Trophoblast cell (in vitro differentiated cells and primary cell): ENCODE measurements at regions not wholly inside any gene's neighbourhood (a gene's known extent, or its start where the extent isn't known, plus 50 kb on each side); places are given as distances from the start of the nearest gene placed in this dataset.
"Not testable (repeated sequence)": the region's sequence is repeated elsewhere in the genome, so short reads cannot be mapped to it uniquely, and the experiment has no call there.

Source experiments
- DNase-seq, 2 donors: peaks; one replicate each; pipeline ENCODE4 v3.0.0-alpha.2; 2016
- H2AFZ ChIP-seq: 2 replicates; pipeline ENCODE4 v1.6.1; 2013; ENCODE audit warnings: low read length, moderate library complexity, mild to moderate bottlenecking; ENCODE audit not compliant: insufficient read depth, poor library complexity
- H2AK5ac ChIP-seq: 2 replicates; pipeline ENCODE4 v1.6.1; 2013; ENCODE audit warnings: mild to moderate bottlenecking, low read length
- H2BK120ac ChIP-seq: 2 replicates; pipeline ENCODE4 v1.6.1; 2013; ENCODE audit warnings: low read length, mild to moderate bottlenecking, moderate library complexity; ENCODE audit not compliant: insufficient read depth, poor library complexity
- H2BK12ac ChIP-seq: 2 replicates; pipeline ENCODE4 v1.6.1; 2013; ENCODE audit warnings: mild to moderate bottlenecking, low read length, moderate library complexity
- H2BK5ac ChIP-seq: 2 replicates; pipeline ENCODE4 v1.6.1; 2013; ENCODE audit warnings: low read length, low read depth, moderate library complexity, mild to moderate bottlenecking; ENCODE audit not compliant: poor library complexity
- H3K14ac ChIP-seq: 2 replicates; pipeline ENCODE4 v1.6.1; 2013; ENCODE audit warnings: mild to moderate bottlenecking, low read length
- H3K18ac ChIP-seq: 2 replicates; pipeline ENCODE4 v1.6.1; 2013; ENCODE audit warnings: mild to moderate bottlenecking, low read length
- H3K23ac ChIP-seq: 2 replicates; pipeline ENCODE4 v1.6.1; 2013; ENCODE audit warnings: low read length
- H3K27ac ChIP-seq: 2 replicates; pipeline ENCODE4 v1.5.1; 2013; ENCODE audit warnings: low read depth, mild to moderate bottlenecking, inconsistent platforms, low read length, moderate library complexity
- H3K27me3 ChIP-seq: 2 replicates; pipeline ENCODE4 v1.6.1; 2013; ENCODE audit warnings: inconsistent platforms, mild to moderate bottlenecking, low read length, moderate library complexity; ENCODE audit not compliant: insufficient read depth
- H3K36me3 ChIP-seq, 2 experiments: 1 replicate in 1 of 2; 2 replicates in 1 of 2; pipeline ENCODE4 v1.6.1; 2013; ENCODE audit warnings: low read length in 2 of 2, mild to moderate bottlenecking in 2 of 2, moderate library complexity in 1 of 2; ENCODE audit not compliant: insufficient read depth in 2 of 2, control insufficient read depth in 1 of 2
- H3K4ac ChIP-seq: 2 replicates; pipeline ENCODE4 v1.6.1; 2013; ENCODE audit warnings: low read depth, mild to moderate bottlenecking, low read length, moderate library complexity
- H3K4me1 ChIP-seq, 2 experiments: 1 replicate in 1 of 2; 2 replicates in 1 of 2; pipeline ENCODE4 v1.6.1; 2013; ENCODE audit warnings: low read length in 2 of 2, mild to moderate bottlenecking in 2 of 2, moderate library complexity in 1 of 2; ENCODE audit not compliant: insufficient read depth in 2 of 2, control insufficient read depth in 1 of 2
- H3K4me2 ChIP-seq: 2 replicates; pipeline ENCODE4 v1.6.1; 2013; ENCODE audit warnings: inconsistent platforms, mild to moderate bottlenecking, low read length, moderate library complexity
- H3K4me3 ChIP-seq: 2 replicates; pipeline ENCODE4 v1.5.1; 2013; ENCODE audit warnings: mild to moderate bottlenecking, low read depth, low read length, inconsistent platforms
- H3K79me1 ChIP-seq: one replicate; pipeline ENCODE4 v1.6.1; 2013; ENCODE audit warnings: low read length
- H3K79me2 ChIP-seq: 2 replicates; pipeline ENCODE4 v1.6.1; 2013; ENCODE audit warnings: low read length, mild to moderate bottlenecking; ENCODE audit not compliant: control insufficient read depth, insufficient read depth, poor library complexity
- H3K9ac ChIP-seq: 2 replicates; pipeline ENCODE4 v1.6.1; 2013; ENCODE audit warnings: mild to moderate bottlenecking, low read length
- H3K9me3 ChIP-seq: 2 replicates; pipeline ENCODE4 v1.6.1; 2013; ENCODE audit warnings: low read depth, mild to moderate bottlenecking, control low read depth, inconsistent platforms, low read length; ENCODE audit not compliant: insufficient read depth
- H4K12ac ChIP-seq: 2 replicates; pipeline ENCODE4 v1.6.1; 2013; ENCODE audit warnings: low read depth, mild to moderate bottlenecking, low read length, moderate library complexity
- H4K8ac ChIP-seq: 2 replicates; pipeline ENCODE4 v1.6.1; 2013; ENCODE audit warnings: low read depth, mild to moderate bottlenecking, low read length, moderate library complexity
- H4K91ac ChIP-seq: one replicate; pipeline ENCODE4 v1.6.1; 2013; ENCODE audit warnings: low read depth, mild to moderate bottlenecking, low read length, moderate library complexity
- WGBS: extraction: QIAGEN DNeasy Blood & Tissue Kit; methylation state at CpG from one replicate; pipeline ENCODE4 v1.1.7; 2013; ENCODE audit warnings: missing lambda C conversion rate; ENCODE audit not compliant: insufficient read length, insufficient coverage; ENCODE audit errors: extremely low coverage; 5-methylcytosine and 5-hydroxymethylcytosine counted together

DNA sequence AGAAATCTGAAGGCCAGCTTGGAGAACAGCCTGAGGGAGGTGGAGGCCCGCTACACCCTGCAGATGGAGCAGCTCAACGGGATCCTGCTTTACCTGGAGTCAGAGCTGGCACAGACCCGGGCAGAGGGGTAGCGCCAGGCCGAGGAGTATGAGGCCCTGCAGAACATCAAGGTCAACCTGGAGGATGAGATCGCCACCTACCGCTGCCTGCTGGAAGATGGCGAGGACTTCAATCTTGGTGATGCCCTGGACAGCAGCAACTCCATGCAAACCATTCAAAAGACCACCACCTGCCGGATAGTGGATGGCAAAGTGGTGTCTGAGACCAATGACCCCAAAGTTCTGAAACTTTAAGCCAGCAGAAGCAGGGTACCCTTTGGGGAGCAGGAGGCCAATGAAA is 318.4 kb downstream of the ZFHX3 start:
- H3K9ac ChIP-seq, H3K4ac ChIP-seq, H3K36me3 ChIP-seq, H2BK5ac ChIP-seq, H3K23ac ChIP-seq, H2BK120ac ChIP-seq, H3K4me2 ChIP-seq, H3K27me3 ChIP-seq, H3K18ac ChIP-seq, H2AFZ ChIP-seq, H4K12ac ChIP-seq, H3K79me2 ChIP-seq, H3K27ac ChIP-seq, H3K14ac ChIP-seq, H3K79me1 ChIP-seq, H2AK5ac ChIP-seq, H3K4me1 ChIP-seq, H3K9me3 ChIP-seq, DNase-seq, H2BK12ac ChIP-seq, H4K8ac ChIP-seq, H3K4me3 ChIP-seq, H4K91ac ChIP-seq: not testable (repeated sequence)
- no CpG with 5 or more reads among the region's 9 CpGs for WGBS

DNA sequence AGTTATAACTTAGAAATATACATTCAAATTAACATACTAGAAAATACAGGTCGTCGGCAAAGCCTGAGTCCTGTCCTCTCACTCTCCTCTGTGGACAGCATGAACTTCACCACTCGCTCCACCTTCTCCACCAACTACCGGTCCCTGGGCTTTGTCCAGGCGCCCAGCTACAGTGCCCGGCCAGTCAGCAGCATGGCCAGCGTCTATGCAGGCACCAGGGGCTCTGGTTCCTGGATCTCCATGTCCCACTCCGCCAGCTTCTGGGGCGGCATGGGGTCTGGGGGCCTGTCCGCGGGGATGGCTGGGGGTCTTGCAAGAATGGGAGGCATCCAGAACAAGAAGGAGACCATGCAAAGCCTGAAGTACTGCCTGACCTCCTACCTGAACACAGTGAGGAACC is 319.4 kb downstream of the ZFHX3 start:
- H2BK120ac ChIP-seq: no peak overlapping the region
- no peak overlapping the region for H3K9ac ChIP-seq
- H3K18ac ChIP-seq: no peak overlapping the region
- no peaks in the 10 kb centered on the region for H3K9me3 ChIP-seq
- H2BK5ac ChIP-seq: no peak overlapping the region
- no peaks in the 10 kb centered on the region for H3K27me3 ChIP-seq
- H3K79me1 ChIP-seq: no peaks in the 10 kb centered on the region
- DNase-seq: no peak
- no CpG with 5 or more reads among the region's 11 CpGs for WGBS
- H4K12ac ChIP-seq: no peak overlapping the region
- no peak overlapping the region for H3K4me2 ChIP-seq
- H4K91ac ChIP-seq: no peak overlapping the region
- no peak overlapping the region for H3K4me3 ChIP-seq
- no peak overlapping the region for H4K8ac ChIP-seq
- H3K4ac ChIP-seq: no peak overlapping the region
- no peak overlapping the region for H3K23ac ChIP-seq
- H3K36me3 ChIP-seq: no peaks in the 10 kb centered on the region
- no peaks in the 10 kb centered on the region for H3K79me2 ChIP-seq
- H3K14ac ChIP-seq: no peak overlapping the region
- H2BK12ac ChIP-seq: no peak overlapping the region
- H2AK5ac ChIP-seq: no peak overlapping the region
- no peaks in the 10 kb centered on the region for H3K4me1 ChIP-seq
- no peak overlapping the region for H2AFZ ChIP-seq
- H3K27ac ChIP-seq: no peak overlapping the region

DNA sequence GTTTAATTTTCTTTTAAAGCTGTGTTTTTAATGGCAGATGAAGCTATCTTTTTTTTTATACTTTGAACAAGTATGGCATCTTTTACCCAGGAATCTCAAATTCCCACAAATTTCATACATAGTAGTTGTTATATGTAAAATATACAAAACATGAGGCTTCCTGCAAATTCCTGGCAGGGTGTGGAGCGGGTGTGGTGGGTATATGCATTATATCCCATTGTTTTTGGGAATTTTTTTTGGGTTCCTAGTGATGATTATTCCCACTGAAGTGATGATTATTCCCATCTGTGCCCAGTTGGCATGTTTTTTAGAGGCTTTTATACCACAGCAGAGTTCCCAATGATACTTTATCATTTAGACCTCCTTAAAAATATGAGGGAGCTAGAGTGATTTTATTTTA is 320.4 kb downstream of the ZFHX3 start:
- H3K4ac ChIP-seq: no peak overlapping the region
- H3K36me3 ChIP-seq: no peaks in the 10 kb centered on the region
- H2BK5ac ChIP-seq: no peak overlapping the region
- WGBS: no CpG with 5 or more reads among the region's 1 CpG
- H3K79me1 ChIP-seq: no peaks in the 10 kb centered on the region
- no peak overlapping the region for H2AK5ac ChIP-seq
- no peak overlapping the region for H4K8ac ChIP-seq
- H4K91ac ChIP-seq: no peak overlapping the region
- H3K4me2 ChIP-seq: no peak overlapping the region
- no peak overlapping the region for H4K12ac ChIP-seq
- no peak overlapping the region for H3K14ac ChIP-seq
- no peak overlapping the region for H3K23ac ChIP-seq
- no peak overlapping the region for H3K4me3 ChIP-seq
- H3K18ac ChIP-seq: no peak overlapping the region
- no peak overlapping the region for H2BK120ac ChIP-seq
- no peaks in the 10 kb centered on the region for H3K27me3 ChIP-seq
- H3K9ac ChIP-seq: no peak overlapping the region
- H2AFZ ChIP-seq: no peak overlapping the region
- no peaks in the 10 kb centered on the region for H3K79me2 ChIP-seq
- H3K9me3 ChIP-seq: no peaks in the 10 kb centered on the region
- H3K4me1 ChIP-seq: no peaks in the 10 kb centered on the region
- no peak for DNase-seq
- H3K27ac ChIP-seq: no peak overlapping the region
- no peak overlapping the region for H2BK12ac ChIP-seq

DNA sequence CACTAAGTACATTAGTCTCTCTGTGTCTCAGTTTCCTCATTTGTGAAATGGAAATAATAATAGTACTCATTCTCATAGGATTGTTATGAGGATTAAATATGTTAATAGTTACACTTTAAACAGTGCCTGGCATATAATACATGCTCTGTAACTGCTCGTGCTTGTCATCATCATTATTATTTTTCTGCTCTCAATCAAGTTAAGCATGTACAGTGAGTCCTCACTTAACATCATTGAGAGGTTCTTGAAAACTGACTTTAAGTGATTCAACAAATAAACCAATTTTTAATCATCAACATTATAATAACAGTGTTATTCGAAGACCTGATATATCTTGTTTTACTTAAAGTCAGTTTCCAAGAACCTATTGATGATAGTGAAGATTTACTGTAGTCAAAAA is 322.3 kb downstream of the ZFHX3 start:
- H3K4me2 ChIP-seq: no peak overlapping the region
- no peaks in the 10 kb centered on the region for H3K9me3 ChIP-seq
- no CpG with 5 or more reads among the region's 2 CpGs for WGBS
- H2AFZ ChIP-seq: no peak overlapping the region
- no peaks in the 10 kb centered on the region for H3K79me2 ChIP-seq
- H3K18ac ChIP-seq: no peak overlapping the region
- no peak overlapping the region for H3K4me3 ChIP-seq
- H3K27ac ChIP-seq: no peak overlapping the region
- H2BK12ac ChIP-seq: no peak overlapping the region
- H3K4ac ChIP-seq: no peak overlapping the region
- H4K91ac ChIP-seq: no peak overlapping the region
- H4K8ac ChIP-seq: no peak overlapping the region
- H4K12ac ChIP-seq: no peak overlapping the region
- H2BK5ac ChIP-seq: no peak overlapping the region
- no peaks in the 10 kb centered on the region for H3K27me3 ChIP-seq
- no peak overlapping the region for H3K23ac ChIP-seq
- no peak overlapping the region for H3K14ac ChIP-seq
- H3K9ac ChIP-seq: no peak overlapping the region
- no peaks in the 10 kb centered on the region for H3K79me1 ChIP-seq
- no peak for DNase-seq
- no peaks in the 10 kb centered on the region for H3K36me3 ChIP-seq
- no peak overlapping the region for H2AK5ac ChIP-seq
- H3K4me1 ChIP-seq: no peaks in the 10 kb centered on the region
- H2BK120ac ChIP-seq: no peak overlapping the region
